HG02571 (cell line): ENCODE measurements at regions not wholly inside any gene's neighbourhood (a gene's known extent, or its start where the extent isn't known, plus 50 kb on each side); places are given as distances from the start of the nearest gene placed in this dataset.

Experiments used
- ATAC-seq: cut with Tn5 transposase; IDR thresholded peaks from one replicate; pipeline ENCODE4 v1.9.1; 2021; ENCODE audit warnings: mild to moderate bottlenecking, moderate library complexity; ENCODE audit not compliant: unreplicated experiment

DNA sequence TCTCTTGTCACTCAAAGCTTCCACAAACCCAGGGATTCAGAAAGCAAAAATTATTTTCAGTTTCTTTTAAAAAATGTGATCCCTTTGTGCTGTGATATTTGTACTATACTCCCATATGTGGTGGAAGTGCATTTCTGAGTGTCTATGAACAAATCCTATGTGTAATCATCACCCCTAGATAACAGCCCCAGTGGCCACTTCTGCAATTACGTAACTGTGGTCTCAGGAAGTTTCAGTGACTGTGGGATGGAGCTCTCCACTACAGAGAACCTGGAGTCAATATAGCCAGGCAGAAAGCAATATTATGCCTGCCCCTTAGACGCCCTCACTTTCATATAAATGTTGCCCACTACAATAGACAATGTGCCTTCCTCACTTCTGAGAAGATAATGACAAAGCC is 1101.7 kb upstream of the GHITM start:
- ATAC-seq, result no peak

DNA sequence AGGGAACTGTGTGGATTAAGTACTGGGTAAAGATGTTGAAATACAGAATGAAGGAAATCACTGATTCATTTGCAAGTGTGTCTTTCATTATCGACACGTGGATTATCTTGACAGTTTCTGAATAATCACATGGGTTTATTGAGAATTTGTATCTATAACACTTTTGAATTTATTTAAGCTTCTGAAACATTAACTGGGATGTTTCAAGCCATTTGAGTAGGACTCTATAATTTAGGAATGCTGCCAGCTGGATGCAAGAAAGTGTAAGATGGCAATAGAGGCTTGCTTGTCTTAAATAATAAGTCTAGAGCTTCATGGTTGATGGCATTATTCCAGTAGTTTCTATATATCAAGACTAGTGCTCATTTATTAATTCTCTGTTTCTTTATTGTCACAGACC is 1100.7 kb upstream of the GHITM start:
- ATAC-seq, result no peak

DNA sequence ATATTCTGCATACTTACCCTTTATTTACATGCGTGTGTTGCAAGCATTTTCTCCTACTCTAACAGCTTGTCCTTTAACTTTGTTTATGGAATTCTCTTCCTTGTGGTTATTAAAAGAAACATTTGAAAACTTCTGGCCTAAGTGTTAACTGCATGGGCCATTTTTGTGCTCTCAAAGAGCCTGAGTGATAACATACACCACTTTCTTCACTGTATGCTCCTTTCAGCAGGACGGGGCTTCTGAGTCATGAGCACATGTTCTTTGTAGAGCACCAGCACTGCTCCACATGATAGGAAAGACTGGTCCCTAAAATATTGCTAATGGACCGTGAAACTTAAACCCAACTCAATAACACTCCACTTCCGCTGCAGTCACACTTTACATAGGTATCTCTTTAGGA is 1093.6 kb upstream of the GHITM start:
- ATAC-seq, result no peak

DNA sequence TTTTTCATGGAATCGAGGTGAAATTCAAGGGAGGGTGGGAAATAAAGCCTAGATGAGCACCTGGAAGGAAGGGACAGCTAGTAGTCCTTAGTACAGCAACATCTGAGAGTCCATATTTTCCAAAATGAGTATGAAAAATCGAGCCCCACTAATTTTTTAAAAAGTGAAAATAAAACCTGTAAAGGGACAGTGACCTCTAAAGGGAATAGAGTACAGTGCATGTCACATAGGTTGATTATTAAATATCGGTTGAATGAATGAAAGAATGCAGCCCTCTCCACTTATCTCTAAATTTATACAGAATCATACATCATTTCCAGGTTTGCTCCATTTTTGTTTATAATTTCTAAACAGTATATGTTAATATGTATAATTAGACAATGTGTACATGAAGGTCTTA is 1088.5 kb upstream of the GHITM start:
- ATAC-seq, result no peak

DNA sequence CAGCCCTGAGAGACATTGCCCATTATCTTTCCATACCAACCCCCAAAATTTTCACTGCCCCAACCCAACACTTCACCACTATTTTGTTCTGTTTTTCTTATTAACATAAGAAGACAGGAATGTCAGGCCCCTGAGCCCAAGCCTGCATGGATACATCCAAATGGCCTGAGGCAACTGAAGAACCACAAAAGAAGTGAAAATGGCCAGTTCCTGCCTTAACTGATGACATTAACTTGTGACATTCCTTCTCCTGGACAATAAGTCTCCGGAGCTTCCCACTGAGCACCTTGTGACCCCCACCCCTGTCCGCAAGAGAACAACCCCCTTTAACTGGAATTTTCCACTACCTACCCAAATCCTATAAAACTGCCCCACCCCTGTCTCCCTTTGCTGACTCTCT is 1076.4 kb upstream of the GHITM start:
- no peak for ATAC-seq

DNA sequence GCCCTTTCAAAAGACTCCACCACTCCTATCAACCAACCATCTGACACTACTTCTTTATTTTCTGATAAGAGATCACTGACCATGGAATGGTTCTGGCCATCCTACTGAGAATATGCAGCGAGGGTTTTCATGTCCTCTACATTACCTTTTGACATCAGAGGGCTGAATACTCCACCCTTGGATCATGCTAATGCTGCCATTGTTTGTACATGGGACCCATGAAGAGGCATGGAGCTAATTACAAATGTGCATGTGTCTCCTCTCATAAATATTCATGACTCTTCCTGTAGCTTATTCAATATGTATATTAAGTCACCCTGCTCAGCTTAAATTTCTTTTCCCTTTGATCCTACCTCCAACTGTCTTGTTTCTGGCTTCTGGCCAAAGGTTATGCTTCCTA is 1065.8 kb upstream of the GHITM start:
- no peak for ATAC-seq

DNA sequence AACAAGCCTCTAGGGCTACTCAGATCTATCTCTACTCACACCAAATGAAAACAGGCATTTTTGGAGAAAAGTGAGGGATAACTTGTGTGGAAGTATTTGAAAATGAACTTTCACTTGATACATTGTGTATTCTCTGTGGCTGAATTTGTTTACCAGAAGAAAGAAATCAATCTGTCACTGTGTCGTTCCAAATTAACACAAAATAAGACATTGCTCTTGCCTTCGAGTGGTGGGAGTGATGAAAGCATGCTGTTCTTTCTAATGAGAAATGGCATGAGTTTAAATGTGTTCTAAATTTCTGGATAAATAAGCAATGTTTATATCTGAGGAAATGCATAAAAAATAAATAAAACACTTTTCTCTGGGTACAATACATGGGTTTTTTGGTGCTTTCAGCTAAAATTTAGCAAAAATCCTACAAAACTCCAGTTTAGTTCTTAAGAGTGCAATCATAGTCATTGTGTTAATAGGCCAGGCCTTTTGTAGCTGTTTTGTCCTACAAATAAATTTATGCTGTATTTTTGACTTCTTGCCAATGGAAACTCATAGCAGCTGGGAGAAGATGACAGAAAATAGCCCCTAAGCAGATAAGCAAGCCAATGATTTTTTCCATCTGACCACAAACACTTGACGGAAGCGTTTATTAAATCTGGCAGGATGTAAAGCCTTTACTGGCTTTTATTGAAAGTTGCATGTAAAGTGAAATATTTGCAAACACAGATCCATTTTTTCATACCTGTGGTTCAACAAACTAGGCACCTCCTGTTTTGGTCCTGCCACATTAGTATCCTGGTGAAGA is 1064.1 kb upstream of the GHITM start:
- no peak for ATAC-seq

DNA sequence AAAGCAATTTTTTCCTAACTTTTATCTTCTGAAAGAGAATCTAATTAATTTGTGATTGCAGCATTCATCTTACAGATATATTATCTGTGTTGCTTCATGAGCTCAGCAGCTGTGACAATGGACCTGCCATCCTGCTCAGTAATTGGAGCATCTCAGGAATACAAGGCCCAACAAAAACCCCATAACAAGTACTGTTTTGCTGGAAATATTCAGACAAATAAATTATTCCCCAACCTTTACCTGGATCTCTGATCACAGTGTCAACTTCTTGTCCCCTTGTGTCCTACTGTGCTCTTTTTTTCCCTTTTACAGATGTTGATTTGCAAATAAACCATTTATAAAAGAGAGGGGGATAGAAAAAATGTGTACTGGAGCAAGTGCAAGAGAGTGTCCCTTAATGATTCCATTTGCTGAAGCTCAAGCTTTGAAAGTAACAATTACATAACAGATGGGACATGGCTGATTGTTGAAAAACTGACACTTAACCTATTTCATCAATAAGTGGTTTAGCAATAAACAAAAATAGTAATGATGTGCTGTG is 1063.4 kb upstream of the GHITM start:
- ATAC-seq, result no peak

DNA sequence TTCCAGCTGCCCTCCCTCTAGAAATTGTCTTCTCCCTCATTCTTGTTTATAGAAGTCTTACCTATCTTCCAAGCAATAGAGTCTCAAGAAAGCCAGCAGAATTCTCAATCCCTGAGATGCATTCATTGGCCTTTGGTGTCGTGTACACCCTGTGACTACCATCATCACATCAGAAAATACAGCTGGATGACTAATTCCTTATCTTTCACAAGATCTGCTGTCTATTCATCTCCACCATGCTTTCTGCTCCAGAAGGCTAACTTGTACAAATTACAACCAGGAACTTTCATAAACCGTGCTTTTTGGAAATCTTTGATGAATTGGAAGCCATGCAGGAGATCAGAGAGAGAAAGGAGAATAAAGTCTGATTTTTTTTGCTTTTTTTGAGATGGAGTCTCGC is 1062.9 kb upstream of the GHITM start:
- ATAC-seq, result no peak

DNA sequence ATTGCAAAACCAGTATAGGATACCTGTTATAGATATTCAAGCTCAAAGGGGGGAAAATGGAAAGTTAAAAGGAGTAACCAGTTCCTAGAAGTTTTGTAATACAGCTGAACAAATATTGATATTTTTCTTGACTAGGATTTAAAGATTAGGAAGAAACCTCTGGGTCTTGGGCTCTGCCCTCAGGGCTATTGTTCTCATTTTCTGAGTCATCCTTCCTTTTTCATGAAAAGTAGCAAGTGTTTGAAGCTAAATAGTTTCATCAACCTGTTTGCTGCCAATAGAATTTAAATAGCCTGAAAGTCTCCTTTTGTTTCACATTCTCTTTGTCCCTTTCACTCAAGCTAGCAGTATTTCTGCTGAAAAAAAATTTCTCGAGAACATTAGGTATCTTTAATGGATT is 1061.1 kb upstream of the GHITM start:
- no peak for ATAC-seq

DNA sequence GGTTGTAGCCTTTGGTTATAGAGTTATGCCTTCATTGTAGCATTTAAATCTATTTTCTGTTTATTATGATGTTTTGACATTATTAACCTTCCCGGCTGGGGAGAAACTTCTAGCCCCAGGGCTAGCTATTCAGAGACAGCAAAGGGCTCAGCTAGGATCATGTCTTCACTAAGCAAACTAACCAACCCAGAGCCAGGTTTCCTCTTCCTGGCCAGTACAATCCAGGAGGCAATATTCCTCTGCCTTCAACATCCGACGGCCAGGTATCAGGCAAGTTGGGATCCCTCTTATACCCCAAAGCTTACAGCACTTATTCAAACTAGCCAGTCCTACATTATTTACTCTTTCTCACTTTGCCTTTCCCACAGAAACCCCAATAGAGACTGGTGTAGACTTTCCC is 1060.7 kb upstream of the GHITM start:
- no peak for ATAC-seq

DNA sequence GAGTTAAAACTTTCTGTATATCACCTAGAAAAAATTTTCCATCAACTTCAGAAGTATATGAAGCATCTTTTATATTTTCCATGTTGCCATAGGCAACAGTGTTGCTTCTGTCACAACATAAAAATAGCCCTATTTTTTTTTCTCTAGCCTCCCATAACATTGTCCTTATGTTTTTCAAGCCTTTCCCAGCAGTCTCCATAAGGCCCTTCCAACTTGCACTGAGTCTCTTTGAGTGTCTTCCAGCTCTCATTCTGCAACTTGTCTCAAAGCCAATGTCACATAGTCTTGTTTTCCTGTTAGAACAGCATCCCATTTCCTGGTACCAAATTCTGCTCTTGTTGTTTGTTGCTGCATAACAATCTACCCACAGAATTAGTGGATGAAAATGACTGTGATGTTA is 1055.5 kb upstream of the GHITM start:
- no peak for ATAC-seq

DNA sequence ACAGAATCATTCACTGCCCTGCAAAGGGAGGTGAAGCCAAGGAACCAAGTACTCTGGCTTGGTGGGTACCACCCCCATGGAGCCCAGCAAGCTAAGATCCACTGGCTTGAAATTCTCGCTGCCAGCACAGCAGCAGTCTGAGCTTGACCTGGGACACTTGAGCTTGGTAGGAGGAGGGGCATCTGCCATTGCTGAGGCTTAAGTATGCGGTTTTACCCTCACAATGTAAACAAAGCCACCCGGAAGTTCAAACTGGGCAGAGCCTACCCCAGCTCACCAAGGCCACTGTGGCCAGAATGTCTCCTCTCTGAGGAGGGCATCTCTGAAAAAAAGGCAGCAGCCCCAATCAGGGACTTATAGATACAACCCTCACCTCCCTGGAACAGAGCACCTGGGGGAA is 1050.0 kb upstream of the GHITM start:
- ATAC-seq, result no peak

DNA sequence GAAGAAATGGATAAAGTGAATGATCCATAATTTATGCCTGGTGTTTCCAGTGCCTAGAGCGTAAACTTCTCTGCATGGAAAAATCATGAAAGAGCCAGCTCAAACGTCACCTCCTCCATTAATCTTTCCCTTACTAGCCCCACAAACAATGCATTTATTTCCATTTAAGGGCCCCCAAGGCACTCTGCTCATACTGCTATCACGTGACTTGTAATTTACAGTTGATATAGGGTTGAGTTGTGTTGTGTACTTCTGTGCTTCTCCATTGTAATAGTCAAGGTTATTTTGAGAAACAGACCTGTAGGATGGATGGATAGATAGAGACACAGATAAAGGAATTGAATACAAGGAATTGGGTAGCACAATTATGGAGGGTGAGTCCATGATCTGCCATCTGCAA is 1034.7 kb upstream of the GHITM start:
- ATAC-seq, result no peak

DNA sequence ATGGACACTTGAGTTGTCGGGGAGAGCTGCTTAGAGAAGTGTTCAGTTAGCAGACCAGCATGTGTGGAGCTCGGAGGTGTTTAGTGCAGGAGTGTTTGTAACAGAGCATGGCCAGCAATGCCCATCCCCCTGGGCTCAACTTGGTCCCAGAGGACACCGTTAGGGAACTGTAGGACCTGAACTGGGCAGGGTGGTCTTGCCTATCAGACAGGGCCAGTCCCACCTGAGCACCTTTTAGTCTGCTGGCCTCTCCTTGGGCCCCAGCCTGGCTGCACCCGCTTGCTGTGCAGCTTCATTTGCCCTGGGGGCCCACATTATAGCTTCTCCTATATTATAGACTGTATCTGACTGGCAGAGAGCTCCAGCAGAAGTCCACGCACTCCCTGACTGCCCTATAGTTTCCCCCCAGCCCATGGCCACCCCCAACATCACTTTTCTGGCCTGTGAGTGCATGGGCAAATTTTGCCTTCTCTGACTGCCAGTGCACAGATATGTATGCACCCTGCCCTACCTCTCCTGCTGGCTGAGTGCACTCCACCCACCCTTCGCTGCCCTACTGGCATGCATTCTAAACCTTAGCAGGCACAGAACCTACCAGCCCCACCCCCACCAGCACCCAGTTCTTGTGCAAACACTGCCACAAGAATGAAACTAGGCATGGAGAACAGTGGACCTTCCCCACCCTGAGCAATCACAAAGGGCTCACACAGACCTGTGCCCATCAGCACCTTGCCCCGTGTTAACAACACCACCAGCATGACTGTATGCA is 1030.6 kb upstream of the GHITM start:
- no peak for ATAC-seq

DNA sequence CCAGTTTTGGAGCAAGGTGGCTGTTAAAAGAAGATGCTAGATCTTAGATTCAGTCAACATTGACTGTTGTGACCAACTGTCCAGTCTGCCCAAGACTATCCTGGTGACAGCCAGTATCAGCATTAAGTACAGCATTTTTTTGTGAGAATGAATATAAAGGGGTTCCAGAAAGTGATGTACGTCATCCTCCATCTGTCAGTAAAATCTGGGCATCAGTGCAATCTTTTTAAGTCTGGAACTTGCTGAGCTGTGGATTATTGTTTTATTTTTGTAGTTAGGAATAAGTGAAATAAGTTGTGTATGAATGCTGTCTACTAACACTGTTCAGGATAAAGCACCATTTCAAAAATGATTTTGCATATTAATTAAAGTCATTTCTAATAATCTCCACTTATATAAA is 1020.0 kb upstream of the GHITM start:
- ATAC-seq, result no peak

DNA sequence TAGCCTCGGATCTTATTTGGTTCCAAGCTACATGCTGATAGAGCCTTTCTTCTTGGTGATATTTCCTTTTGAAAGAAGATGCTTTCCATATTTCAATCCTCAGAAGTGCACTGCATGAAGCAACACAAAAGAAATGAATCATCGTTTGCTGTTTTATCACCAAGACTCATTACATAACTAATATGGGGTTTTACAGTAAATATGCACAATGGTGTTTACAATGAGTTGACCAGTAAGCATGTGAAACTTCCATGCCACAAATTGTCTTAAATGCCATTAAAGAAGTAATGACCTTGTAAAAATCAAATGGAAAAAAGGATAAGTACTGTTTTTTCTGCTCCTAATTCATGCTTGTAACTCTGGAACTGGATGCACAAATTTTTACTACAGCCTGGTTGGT is 1017.0 kb upstream of the GHITM start:
- ATAC-seq, result no peak

DNA sequence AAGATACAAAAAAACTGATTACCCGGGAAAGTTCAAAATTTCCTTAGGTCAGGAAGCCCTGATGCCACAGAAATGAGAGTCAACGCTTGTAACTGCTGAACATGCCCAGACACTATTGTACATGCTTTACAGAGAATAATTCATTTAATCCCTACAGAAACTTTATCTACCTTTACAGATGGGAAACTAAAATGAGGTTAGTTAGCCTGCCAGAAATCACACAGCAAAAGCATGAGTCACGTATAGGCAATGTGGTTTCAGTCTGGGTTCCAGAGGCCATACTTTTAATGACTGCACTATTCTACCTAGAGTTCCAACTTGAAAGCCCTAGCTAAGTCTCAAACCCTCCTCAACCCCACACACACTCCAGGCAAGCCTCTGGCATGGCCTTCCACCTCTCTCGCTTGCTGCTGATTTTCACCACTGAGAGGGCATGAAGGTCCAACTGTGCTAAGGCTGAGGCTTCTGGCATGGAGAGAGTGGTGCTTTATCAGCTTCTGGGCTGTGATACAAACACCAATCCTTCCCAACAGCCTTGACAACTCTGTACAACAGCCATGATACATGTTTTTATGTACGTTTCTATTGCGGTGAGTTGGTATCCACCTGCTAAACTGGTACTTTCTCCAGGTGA is 1011.2 kb upstream of the GHITM start:
- no peak for ATAC-seq

DNA sequence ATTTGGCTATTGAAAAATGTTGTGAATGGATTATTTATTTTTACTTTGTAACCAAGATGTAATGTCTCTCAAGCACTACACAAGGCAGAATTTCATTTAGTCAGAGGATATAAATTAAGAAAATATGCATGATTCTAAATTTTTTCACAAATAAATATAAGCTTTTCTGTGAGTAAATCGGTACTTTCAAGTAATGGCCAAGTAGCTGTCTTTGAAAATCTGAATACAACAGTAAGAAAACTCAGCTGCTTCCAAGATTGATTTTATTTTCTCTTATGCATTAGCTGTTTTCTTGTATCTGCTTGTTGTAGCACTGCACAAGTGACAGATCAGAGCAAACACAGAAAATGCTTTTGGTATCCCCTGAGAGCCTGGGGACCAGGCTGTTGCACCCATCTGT is 998.5 kb upstream of the GHITM start:
- no peak for ATAC-seq

DNA sequence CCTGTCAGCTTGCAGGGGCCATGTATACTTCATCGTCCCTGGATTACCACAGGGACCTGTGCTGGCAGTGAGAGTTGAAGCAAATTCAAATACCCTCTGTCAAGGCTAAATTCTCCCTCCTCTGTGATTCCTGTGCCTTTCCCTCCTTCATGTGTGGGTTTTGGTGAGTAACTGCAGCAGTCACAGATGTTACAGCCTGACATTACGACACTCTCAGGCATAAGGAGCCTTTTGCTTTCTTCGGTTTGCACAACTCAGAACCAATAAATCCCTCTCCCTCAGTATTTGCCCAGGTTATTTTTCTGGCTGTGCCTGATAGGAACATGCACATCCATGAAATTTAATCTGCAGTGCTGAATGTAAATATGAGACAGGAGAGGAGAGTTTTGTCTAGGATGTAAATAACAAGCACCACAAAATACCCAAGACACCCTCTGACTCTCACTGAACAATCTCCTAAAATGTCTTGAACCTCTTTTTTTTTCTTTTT is 997.2 kb upstream of the GHITM start:
- no peak for ATAC-seq

DNA sequence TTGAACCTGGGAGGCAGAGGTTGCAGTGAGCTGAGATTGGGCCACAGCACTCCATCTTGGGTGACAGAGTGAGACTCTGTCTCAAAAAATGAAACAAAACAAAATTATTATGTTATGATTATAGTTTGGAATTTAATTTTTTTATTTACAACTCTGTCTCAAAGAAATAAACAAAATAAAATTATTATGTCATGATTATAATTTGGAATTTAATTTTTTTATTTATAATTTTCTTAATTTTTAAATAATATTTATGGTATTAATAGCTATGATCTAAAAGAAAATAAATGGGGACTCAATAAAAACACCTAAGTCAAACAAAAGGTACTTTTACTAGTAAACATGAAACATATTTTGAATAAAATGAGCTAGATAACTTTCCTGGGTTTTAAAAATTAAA is 994.8 kb upstream of the GHITM start:
- no peak for ATAC-seq

DNA sequence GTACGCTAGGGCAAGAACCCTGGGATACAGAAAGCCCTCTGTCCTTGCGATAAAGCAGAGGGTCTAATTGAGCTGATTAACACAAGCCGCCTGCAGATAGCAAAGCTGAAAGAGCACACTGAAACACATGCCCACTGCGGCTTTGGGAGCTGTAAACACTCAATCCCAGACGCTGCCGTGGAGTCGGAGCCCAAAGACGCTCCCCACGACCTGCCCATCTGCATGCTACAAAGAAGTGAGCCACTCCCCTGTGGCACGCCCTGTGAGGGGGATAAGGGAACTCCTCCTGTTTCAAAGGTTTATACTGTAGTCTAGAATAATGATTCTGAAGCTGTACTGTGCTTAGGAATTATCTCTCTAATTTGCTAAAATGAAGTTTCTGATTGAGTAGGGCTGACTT is 985.6 kb upstream of the GHITM start:
- no peak for ATAC-seq
